GM12865 (cell line): ENCODE measurements at regions not wholly inside any gene's neighbourhood (a gene's known extent, or its start where the extent isn't known, plus 50 kb on each side); places are given as distances from the start of the nearest gene placed in this dataset.

Experiments used
- DNase-seq: peaks from one replicate; pipeline ENCODE4 v3.0.0; 2010; ENCODE audit warnings: low read depth
- H3K4me3 ChIP-seq: 2 replicates; pipeline ENCODE4 v1.5.1; 2011; ENCODE audit warnings: mild to moderate bottlenecking, low read depth, low read length, control low read depth
- TF ChIP-seq, protein P1 (sequence below): IDR thresholded peaks from 2 replicates; pipeline ENCODE4 v1.5.1; 2011; ENCODE audit warnings: low read length, control low read depth, low read depth, inconsistent platforms; ENCODE audit not compliant: insufficient read depth; ENCODE audit errors: missing control alignments

DNA sequence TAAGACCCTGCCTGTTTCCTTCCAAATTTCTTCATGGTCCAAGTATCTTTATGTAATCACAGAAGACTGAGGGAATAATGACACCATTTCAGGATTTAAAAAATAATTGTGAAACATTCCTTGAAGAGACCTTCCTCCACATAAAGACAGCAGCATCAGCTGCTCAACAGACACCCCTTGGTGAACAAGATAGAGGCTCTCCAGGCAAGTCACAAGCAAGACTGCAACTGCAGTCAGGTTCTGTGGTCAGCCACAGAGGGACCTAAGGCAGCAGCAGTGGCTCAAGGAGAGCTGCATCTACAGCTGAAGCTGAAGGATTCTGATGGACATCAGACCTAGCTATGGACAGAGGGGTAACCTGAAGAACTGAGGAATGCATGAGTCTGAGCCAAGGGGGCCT, 97.2 kb upstream of the C3orf80 start:
- no peak overlapping the region for H3K4me3 ChIP-seq
- peak; percentile 46 for DNase-seq
- TF ChIP-seq, protein P1, sequence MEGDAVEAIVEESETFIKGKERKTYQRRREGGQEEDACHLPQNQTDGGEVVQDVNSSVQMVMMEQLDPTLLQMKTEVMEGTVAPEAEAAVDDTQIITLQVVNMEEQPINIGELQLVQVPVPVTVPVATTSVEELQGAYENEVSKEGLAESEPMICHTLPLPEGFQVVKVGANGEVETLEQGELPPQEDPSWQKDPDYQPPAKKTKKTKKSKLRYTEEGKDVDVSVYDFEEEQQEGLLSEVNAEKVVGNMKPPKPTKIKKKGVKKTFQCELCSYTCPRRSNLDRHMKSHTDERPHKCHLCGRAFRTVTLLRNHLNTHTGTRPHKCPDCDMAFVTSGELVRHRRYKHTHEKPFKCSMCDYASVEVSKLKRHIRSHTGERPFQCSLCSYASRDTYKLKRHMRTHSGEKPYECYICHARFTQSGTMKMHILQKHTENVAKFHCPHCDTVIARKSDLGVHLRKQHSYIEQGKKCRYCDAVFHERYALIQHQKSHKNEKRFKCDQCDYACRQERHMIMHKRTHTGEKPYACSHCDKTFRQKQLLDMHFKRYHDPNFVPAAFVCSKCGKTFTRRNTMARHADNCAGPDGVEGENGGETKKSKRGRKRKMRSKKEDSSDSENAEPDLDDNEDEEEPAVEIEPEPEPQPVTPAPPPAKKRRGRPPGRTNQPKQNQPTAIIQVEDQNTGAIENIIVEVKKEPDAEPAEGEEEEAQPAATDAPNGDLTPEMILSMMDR = no peak

DNA sequence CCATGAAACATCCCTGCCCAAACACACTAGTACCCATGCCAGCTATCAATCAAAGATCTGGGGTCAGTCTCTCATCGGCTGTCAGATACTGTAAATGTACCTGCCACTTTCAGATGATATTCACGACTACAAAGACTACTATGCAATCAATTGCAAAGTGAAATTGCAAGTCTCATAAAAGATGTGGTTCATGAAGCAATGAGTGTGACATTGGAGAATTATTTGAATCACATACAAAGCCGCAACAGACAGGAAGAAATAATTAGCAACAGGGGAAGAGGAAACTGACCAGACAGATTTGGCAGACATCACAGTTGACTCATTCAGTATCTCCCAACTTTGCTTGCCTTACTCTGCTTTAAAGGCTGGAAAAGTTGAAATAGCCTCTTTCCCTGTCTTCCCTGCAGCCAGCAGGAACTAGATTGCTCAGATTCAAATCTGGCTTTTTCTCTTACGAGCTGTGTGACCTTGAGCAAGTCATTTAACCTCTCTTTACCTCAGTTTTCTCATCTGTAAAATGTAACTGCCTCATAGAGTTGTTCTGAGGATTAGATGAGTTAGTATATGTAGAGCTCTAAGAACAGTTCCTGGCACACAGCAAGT, 95.7 kb upstream of the C3orf80 start:
- DNase-seq = peak; percentile 75
- H3K4me3 ChIP-seq = no peak overlapping the region

DNA sequence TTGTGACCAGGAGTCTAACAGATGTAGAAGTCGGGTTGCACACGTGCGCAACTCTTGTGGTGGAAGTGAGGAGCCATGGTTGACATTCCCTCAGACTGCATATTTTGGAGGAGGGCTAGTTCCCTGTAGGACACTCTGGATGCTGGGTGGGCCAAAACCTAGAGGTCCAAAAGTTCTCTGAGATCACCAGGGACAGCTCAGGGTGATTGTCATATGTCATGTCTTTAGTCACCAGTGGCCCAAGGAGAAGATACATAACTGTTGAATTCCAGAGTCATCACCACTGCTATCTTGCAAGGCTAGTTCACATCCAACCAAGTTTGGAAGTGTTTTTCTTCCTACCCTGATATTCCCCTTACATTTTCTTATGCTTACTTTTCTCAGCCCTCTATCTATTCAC, 95.2 kb upstream of the C3orf80 start:
- TF ChIP-seq, protein P1 = no peak
- H3K4me3 ChIP-seq = no peak overlapping the region
- DNase-seq = no peak

More for the DNA sequence above, 95.7 kb upstream of the C3orf80 start:
- TF ChIP-seq, protein P1 = no peak

DNA sequence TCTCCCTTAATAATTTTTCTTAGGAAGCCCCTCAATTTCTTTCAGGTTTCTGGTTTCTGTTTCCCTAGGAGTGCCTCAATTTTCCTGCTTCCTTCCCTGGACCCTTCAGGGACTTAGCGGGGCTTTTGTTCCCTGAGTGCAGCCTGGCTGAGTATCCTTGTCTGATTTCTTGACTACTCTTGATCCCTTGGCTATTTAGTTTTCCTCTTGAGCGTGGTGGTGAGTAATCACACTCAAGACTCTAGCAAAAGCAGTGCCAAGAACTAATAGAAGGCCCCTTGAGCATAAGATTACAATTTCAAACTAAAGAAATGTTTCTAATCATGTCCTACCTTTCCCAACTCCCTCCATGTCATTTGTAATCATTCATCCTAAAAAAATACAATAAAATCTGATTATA, 94.3 kb upstream of the C3orf80 start:
- DNase-seq = no peak
- TF ChIP-seq, protein P1 = no peak
- no peak overlapping the region for H3K4me3 ChIP-seq

DNA sequence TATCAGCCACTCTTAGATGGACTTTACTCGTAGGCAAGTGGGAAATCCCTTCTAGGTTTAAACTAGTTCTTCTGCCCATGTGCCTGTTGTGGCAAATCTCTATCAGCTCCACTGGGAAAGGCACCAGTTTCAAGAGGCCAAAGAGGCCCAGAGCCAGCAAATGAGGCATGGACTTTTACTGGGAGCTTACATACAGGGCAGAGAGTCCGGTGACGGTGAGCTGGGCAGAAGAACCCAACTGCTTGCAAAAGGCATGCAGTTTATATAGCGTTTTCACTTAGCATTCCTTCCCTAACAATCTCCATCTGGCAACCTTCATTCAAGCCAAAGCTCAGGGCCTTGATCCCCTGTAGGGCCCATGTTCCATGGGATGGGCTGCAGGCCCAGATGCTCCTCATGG, 93.0 kb upstream of the C3orf80 start:
- H3K4me3 ChIP-seq = no peak overlapping the region
- TF ChIP-seq, protein P1 = no peak
- DNase-seq = no peak

DNA sequence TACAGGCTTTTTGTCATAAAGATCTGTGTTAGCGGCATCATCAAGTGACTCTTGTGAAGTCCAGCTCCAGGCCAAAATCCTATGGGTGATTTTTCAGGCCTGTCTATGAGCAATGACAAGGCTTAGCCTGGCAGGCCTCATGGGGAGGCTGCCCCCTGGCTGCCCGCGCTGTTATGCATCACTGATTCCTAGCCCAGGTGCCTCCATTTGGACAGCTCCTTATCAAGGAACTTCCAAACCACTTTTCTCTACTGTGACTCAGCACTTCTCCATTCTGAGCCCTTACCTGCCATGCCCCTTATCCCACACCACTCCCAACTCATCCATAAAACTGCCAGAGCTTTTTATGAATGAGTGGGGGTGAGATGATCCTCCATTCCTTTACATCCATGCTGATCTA, 91.5 kb upstream of the C3orf80 start:
- TF ChIP-seq, protein P1 = peak; percentile 1
- no peak overlapping the region for H3K4me3 ChIP-seq
- DNase-seq = no peak

DNA sequence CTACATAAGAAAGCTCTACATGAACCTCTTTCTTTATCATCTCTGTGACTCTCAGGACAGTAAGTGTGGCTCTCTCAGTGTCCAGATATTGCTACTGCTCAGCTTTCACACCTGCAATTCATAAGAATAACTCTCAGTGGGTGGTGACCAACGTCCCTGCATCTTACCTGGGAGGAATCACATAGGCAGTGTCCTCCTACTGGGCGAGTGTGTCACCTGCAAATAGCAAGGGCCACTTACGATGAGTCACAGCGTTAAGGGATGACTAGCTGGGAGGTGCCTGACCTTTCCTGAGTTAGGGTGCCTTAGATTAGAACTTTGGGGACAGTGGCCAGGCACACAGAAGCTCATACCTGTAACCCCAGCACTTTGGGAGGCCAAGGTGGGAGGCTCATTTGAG, 90.8 kb upstream of the C3orf80 start:
- TF ChIP-seq, protein P1 = no peak
- DNase-seq = no peak
- no peak overlapping the region for H3K4me3 ChIP-seq
